Keratinocyte (primary cell): ENCODE measurements at regions not wholly inside any gene's neighbourhood (a gene's known extent, or its start where the extent isn't known, plus 50 kb on each side); places are given as distances from the start of the nearest gene placed in this dataset.

Experiments
- DNase-seq: peaks from one replicate; pipeline ENCODE4 v3.0.0-alpha.2; 2011; ENCODE audit warnings: low read depth, missing footprints, low spot score
- FAIRE-seq: peaks from 2 replicates; lab custom pipeline; 2011; peaks lifted over from hg19 to GRCh38; lab: Jason Lieb, UNC
- H2AFZ ChIP-seq: 2 replicates; pipeline ENCODE4 v1.6.0; 2012; ENCODE audit warnings: low read length, control low read depth, inconsistent platforms; ENCODE audit not compliant: control insufficient read depth
- H3K27ac ChIP-seq: 2 replicates; pipeline ENCODE4 v1.5.1; 2011; ENCODE audit warnings: low read length; ENCODE audit not compliant: control insufficient read depth, insufficient read depth
- H3K27me3 ChIP-seq: 3 replicates; pipeline ENCODE4 v1.6.0; 2011; ENCODE audit warnings: low read length; ENCODE audit not compliant: control insufficient read depth, insufficient read depth; ENCODE audit errors: extremely low read depth
- H3K36me3 ChIP-seq, 2 experiments: 2 replicates in 1 of 2; 3 replicates in 1 of 2; pipeline ENCODE4 v1.5.1; 2011; ENCODE audit warnings: low read length in 2 of 2, mild to moderate bottlenecking in 1 of 2; ENCODE audit not compliant: control insufficient read depth in 2 of 2, insufficient read depth in 2 of 2; ENCODE audit errors: extremely low read depth in 1 of 2
- H3K4me1 ChIP-seq: 3 replicates; pipeline ENCODE4 v1.5.1; 2011; ENCODE audit warnings: low read length; ENCODE audit not compliant: control insufficient read depth, insufficient read depth; ENCODE audit errors: extremely low read depth
- H3K4me2 ChIP-seq: 3 replicates; pipeline ENCODE4 v1.6.0; 2011; ENCODE audit warnings: low read depth, low read length; ENCODE audit not compliant: control insufficient read depth, insufficient read depth; ENCODE audit errors: extremely low read depth
- H3K4me3 ChIP-seq, 3 experiments: fragments of 200-600 bp in 1 of 3; sonication (generic) in 1 of 3; 2 replicates in 2 of 3; 3 replicates in 1 of 3; pipeline ENCODE4 v1.5.1; 2011 to 2016; ENCODE audit warnings: low read length in 3 of 3, mild to moderate bottlenecking in 3 of 3, control low read depth in 2 of 3, inconsistent platforms in 1 of 3, low read depth in 1 of 3, mixed read lengths in 1 of 3, mixed run types in 1 of 3, moderate library complexity in 1 of 3; ENCODE audit not compliant: control insufficient read depth in 2 of 3, insufficient read depth in 2 of 3; ENCODE audit errors: extremely low read depth in 1 of 3
- H3K79me2 ChIP-seq: 2 replicates; pipeline ENCODE4 v1.6.0; 2012; ENCODE audit warnings: low read length; ENCODE audit not compliant: control insufficient read depth, insufficient read depth
- H3K9ac ChIP-seq: 3 replicates; pipeline ENCODE4 v1.6.0; 2011; ENCODE audit warnings: low read length; ENCODE audit not compliant: control insufficient read depth, insufficient read depth; ENCODE audit errors: extremely low read depth
- H3K9me1 ChIP-seq: 3 replicates; pipeline ENCODE4 v1.6.0; 2011; ENCODE audit warnings: low read length; ENCODE audit not compliant: control insufficient read depth, insufficient read depth; ENCODE audit errors: extremely low read depth
- H3K9me3 ChIP-seq: 2 replicates; pipeline ENCODE4 v1.5.1; 2012; ENCODE audit warnings: low read depth, low read length; ENCODE audit not compliant: control insufficient read depth
- H4K20me1 ChIP-seq: 3 replicates; pipeline ENCODE4 v1.6.0; 2011; ENCODE audit warnings: low read length; ENCODE audit not compliant: control insufficient read depth, insufficient read depth; ENCODE audit errors: extremely low read depth
- EZH2 ChIP-seq: IDR thresholded peaks from one replicate; pipeline ENCODE4 v1.6.1; 2012; ENCODE audit warnings: inconsistent platforms, mild to moderate bottlenecking, low read length, moderate library complexity
- dilution Hi-C: fragments of 300-500 bp; cut with MboI; formaldehyde crosslinking; loops from one replicate; pipeline ENCODE4 v1.7.0; 2020; ENCODE audit warnings: low sequenced_read_pairs; ENCODE audit not compliant: extremely low pct_ligation_motif_present
- TF ChIP-seq, protein P1 (sequence below), 3 experiments: IDR thresholded peaks in 1 of 3; conservative IDR thresholded peaks in 1 of 3; optimal IDR thresholded peaks in 1 of 3; 2 replicates in 2 of 3; 3 replicates in 1 of 3; pipeline versions ENCODE3 to v1.5.1; 2011; ENCODE audit warnings: low read length in 3 of 3, mild to moderate bottlenecking in 3 of 3, moderate library complexity in 2 of 3, control low read depth in 1 of 3, inconsistent platforms in 1 of 3; ENCODE audit not compliant: insufficient read depth in 2 of 3; ENCODE audit errors: extremely low read depth in 1 of 3

GRCh38 chr6:4486568-4487315 lies 289.5 kb upstream of the CDYL start:
- H3K36me3 ChIP-seq = no peaks in the 10 kb centered on the region
- no peak for TF ChIP-seq EZH2
- TF ChIP-seq, protein P1, sequence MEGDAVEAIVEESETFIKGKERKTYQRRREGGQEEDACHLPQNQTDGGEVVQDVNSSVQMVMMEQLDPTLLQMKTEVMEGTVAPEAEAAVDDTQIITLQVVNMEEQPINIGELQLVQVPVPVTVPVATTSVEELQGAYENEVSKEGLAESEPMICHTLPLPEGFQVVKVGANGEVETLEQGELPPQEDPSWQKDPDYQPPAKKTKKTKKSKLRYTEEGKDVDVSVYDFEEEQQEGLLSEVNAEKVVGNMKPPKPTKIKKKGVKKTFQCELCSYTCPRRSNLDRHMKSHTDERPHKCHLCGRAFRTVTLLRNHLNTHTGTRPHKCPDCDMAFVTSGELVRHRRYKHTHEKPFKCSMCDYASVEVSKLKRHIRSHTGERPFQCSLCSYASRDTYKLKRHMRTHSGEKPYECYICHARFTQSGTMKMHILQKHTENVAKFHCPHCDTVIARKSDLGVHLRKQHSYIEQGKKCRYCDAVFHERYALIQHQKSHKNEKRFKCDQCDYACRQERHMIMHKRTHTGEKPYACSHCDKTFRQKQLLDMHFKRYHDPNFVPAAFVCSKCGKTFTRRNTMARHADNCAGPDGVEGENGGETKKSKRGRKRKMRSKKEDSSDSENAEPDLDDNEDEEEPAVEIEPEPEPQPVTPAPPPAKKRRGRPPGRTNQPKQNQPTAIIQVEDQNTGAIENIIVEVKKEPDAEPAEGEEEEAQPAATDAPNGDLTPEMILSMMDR (optimal IDR thresholded peaks at IDR 0.05 in 1 of 3, IDR thresholded peaks at IDR 0.05 in 1 of 3, conservative IDR thresholded peaks at IDR 0.05 in 1 of 3; ENCODE audit: extremely low read depth in 1 of 3, insufficient read depth in 2 of 3, low read length in 3 of 3) = no peak
- peaks cover 14% of the 10 kb centered on the region for H3K9me3 ChIP-seq
- H3K27me3 ChIP-seq = no peaks in the 10 kb centered on the region
- peaks cover 6% of the 10 kb centered on the region for H3K4me1 ChIP-seq
- no peaks in the 10 kb centered on the region for H3K79me2 ChIP-seq
- no peak overlapping the region for H2AFZ ChIP-seq
- H3K9me1 ChIP-seq = no peaks in the 10 kb centered on the region
- H4K20me1 ChIP-seq = no peaks in the 10 kb centered on the region
- H3K27ac ChIP-seq = peak overlapping the region; percentile 46
- H3K4me3 ChIP-seq = no peak overlapping the region
- H3K4me2 ChIP-seq = no peak overlapping the region
- dilution Hi-C loops = no loop called here
- no peak for FAIRE-seq
- no peak for DNase-seq
- no peak overlapping the region for H3K9ac ChIP-seq

DNA sequence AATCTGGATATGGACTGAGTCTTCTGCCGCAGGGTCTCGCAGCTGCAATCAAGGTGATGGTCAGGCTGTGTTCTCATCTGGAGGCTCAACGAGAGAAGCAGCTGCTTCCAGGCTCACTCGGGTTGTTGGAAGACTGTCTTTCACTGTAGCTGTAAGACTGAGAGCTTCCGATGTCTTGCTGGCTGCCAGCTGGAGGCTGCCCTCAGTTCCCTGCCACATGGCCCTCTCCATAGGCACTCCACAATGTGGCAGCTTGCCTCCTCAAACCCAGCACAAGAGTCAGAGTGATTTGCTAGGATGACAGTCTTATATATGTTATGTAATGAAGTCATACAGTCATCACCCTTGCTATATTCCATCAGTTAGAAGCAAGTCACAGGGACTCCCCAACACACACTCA lies 290.5 kb upstream of the CDYL start:
- FAIRE-seq = no peak
- Histone ChIP-seq H3K79me2 (no peaks in the 10 kb centered on the region), H3K9ac (no peak overlapping the region), H3K4me2 (no peak overlapping the region), H3K4me1 (no peaks in the 10 kb centered on the region), H3K9me3 (peaks cover 14% of the 10 kb centered on the region), H3K27me3 (no peaks in the 10 kb centered on the region), H3K27ac (no peak overlapping the region), H3K9me1 (no peaks in the 10 kb centered on the region), H3K4me3 (no peak overlapping the region), H3K36me3 (no peaks in the 10 kb centered on the region), H4K20me1 (no peaks in the 10 kb centered on the region), H2AFZ (no peak overlapping the region)
- TF ChIP-seq, protein P1 (optimal IDR thresholded peaks at IDR 0.05 in 1 of 3, IDR thresholded peaks at IDR 0.05 in 1 of 3, conservative IDR thresholded peaks at IDR 0.05 in 1 of 3; ENCODE audit: extremely low read depth in 1 of 3, insufficient read depth in 2 of 3, low read length in 3 of 3) = no peak
- no peak for TF ChIP-seq EZH2
- DNase-seq = no peak
- dilution Hi-C loops = no loop called here
